ENCODE measurements at regions not wholly inside any gene's neighbourhood (a gene's known extent, or its start where the extent isn't known, plus 50 kb on each side); places are given as distances from the start of the nearest gene placed in this dataset.

DNA sequence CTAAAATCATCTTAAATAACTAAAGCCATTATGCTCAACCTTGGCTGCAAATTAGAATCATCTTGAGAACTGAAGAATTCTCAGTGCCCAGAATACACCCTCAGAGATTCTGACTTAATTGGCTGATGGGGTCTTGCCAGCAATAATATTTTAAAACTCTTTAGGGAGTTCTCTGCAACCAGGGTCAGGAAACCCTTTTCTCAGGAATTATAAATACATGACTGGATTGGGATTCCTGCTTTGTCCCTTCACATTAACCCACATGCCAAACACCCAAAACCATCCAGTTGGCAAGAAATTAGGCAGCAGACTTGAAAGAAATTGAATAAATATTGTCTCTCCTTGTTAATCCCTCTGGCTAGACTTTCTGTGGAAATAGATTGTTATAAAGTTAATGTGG is 482.3 kb upstream of the NECTIN3 start:
- in situ Hi-C loops (cut with MboI) (no loop called here), intact Hi-C loops (cut with micrococcal nuclease; ENCODE audit: unreplicated experiment) (no loop called here)
- Histone ChIP-seq H3K27ac (ENCODE audit: control insufficient read depth, insufficient read depth) (no peak overlapping the region), H2AFZ (ENCODE audit: control insufficient read depth, low read depth, low read length) (no peak overlapping the region), H3K79me2 (ENCODE audit: control insufficient read depth, insufficient read depth, low read length) (no peaks in the 10 kb centered on the region), H3K36me3 (ENCODE audit: control insufficient read depth in 2 of 2, insufficient read depth in 2 of 2, low read length in 1 of 2) (no peaks in the 10 kb centered on the region), H3K4me3 (no peak overlapping the region), H4K20me1 (ENCODE audit: control insufficient read depth, insufficient read depth) (no peaks in the 10 kb centered on the region), H3K27me3 (replicated peaks in 1 of 2; ENCODE audit: control insufficient read depth in 2 of 2, insufficient read depth in 2 of 2, low read length in 1 of 2) (no peaks in the 10 kb centered on the region), H3K4me2 (ENCODE audit: control insufficient read depth, insufficient read depth) (no peak overlapping the region), H3K9me3 (replicated peaks; ENCODE audit: control insufficient read depth, insufficient read depth, low read length) (no peaks in the 10 kb centered on the region), H3K4me1 (ENCODE audit: control insufficient read depth, insufficient read depth, low read length) (no peaks in the 10 kb centered on the region), H3K9ac (ENCODE audit: control insufficient read depth, insufficient read depth, low read length) (no peak overlapping the region)
- no TSS peak for BruUV-seq (replicated peaks)
- SMC1A ChIA-PET (ENCODE audit: uncharacterized antibody, unreplicated experiment): no interaction called here
- DNase-seq (ENCODE audit: low read depth, low spot score) (no peak), ATAC-seq (no peak), FAIRE-seq (no peak)
- TF ChIP-seq YY1 (IDR thresholded peaks at IDR 0.05; ENCODE audit: low read depth, low read length): no peak
- TF ChIP-seq ATF7 (IDR thresholded peaks at IDR 0.05; ENCODE audit: low read depth): no peak
- TF ChIP-seq, protein P1, sequence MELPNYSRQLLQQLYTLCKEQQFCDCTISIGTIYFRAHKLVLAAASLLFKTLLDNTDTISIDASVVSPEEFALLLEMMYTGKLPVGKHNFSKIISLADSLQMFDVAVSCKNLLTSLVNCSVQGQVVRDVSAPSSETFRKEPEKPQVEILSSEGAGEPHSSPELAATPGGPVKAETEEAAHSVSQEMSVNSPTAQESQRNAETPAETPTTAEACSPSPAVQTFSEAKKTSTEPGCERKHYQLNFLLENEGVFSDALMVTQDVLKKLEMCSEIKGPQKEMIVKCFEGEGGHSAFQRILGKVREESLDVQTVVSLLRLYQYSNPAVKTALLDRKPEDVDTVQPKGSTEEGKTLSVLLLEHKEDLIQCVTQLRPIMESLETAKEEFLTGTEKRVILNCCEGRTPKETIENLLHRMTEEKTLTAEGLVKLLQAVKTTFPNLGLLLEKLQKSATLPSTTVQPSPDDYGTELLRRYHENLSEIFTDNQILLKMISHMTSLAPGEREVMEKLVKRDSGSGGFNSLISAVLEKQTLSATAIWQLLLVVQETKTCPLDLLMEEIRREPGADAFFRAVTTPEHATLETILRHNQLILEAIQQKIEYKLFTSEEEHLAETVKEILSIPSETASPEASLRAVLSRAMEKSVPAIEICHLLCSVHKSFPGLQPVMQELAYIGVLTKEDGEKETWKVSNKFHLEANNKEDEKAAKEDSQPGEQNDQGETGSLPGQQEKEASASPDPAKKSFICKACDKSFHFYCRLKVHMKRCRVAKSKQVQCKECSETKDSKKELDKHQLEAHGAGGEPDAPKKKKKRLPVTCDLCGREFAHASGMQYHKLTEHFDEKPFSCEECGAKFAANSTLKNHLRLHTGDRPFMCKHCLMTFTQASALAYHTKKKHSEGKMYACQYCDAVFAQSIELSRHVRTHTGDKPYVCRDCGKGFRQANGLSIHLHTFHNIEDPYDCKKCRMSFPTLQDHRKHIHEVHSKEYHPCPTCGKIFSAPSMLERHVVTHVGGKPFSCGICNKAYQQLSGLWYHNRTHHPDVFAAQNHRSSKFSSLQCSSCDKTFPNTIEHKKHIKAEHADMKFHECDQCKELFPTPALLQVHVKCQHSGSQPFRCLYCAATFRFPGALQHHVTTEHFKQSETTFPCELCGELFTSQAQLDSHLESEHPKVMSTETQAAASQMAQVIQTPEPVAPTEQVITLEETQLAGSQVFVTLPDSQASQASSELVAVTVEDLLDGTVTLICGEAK (IDR thresholded peaks at IDR 0.05; ENCODE audit: borderline replicate concordance): no peak
- no peak for TF ChIP-seq RAD51 (IDR thresholded peaks at IDR 0.05)
- POLR2A ChIA-PET: interaction anchor here (0.6 kb wide), 1 partner anchor 92 kb away, joined by 4 read pairs; no protein-coding TSS in a partner anchor
- CTCF ChIA-PET: no interaction called here
- RAD21 ChIA-PET (ENCODE audit: unreplicated experiment): no interaction called here

DNA sequence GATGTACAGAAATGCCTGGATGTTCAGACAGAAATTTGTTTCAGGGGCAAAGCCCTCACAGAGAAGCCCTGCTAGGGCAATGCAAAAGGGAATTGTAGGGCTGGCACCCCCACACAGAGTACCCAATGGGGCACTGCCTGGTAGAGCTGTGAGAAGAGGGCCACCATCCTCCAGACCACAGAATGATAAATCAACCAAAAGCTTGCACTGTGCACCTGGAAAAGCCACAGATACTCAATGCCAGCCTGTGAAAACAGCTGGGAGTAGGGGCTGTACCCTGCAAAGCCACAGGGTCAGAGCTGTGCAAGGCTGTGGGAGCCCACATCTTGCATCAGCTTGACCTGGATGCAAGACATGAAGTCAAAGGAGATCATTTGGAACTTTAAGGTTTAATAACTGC is 477.9 kb upstream of the NECTIN3 start:
- Histone ChIP-seq H3K27ac (ENCODE audit: control insufficient read depth, insufficient read depth) (no peak overlapping the region), H3K79me2 (ENCODE audit: control insufficient read depth, insufficient read depth, low read length) (no peaks in the 10 kb centered on the region), H4K20me1 (ENCODE audit: control insufficient read depth, insufficient read depth) (no peaks in the 10 kb centered on the region), H3K4me2 (ENCODE audit: control insufficient read depth, insufficient read depth) (no peak overlapping the region), H3K9ac (ENCODE audit: control insufficient read depth, insufficient read depth, low read length) (no peak overlapping the region), H2AFZ (ENCODE audit: control insufficient read depth, low read depth, low read length) (no peak overlapping the region), H3K36me3 (ENCODE audit: control insufficient read depth in 2 of 2, insufficient read depth in 2 of 2, low read length in 1 of 2) (no peaks in the 10 kb centered on the region), H3K4me3 (no peak overlapping the region), H3K4me1 (ENCODE audit: control insufficient read depth, insufficient read depth, low read length) (no peaks in the 10 kb centered on the region), H3K27me3 (replicated peaks in 1 of 2; ENCODE audit: control insufficient read depth in 2 of 2, insufficient read depth in 2 of 2, low read length in 1 of 2) (no peaks in the 10 kb centered on the region), H3K9me3 (replicated peaks; ENCODE audit: control insufficient read depth, insufficient read depth, low read length) (no peaks in the 10 kb centered on the region)
- FAIRE-seq (no peak), ATAC-seq (no peak), DNase-seq (ENCODE audit: low read depth, low spot score) (no peak)
- BruUV-seq (replicated peaks): no TSS peak
- POLR2A ChIA-PET: no interaction called here
- RAD21 ChIA-PET (ENCODE audit: unreplicated experiment): no interaction called here
- intact Hi-C loops (cut with micrococcal nuclease; ENCODE audit: unreplicated experiment): no loop called here
- in situ Hi-C loops (cut with MboI): no loop called here
- CTCF ChIA-PET: no interaction called here
- SMC1A ChIA-PET (ENCODE audit: uncharacterized antibody, unreplicated experiment): no interaction called here
- TF ChIP-seq SMAD5 (IDR thresholded peaks at IDR 0.05; ENCODE audit: low read depth) (no peak), CBX3 (IDR thresholded peaks at IDR 0.05; ENCODE audit: borderline replicate concordance, low read depth) (no peak), ZNF384 (IDR thresholded peaks at IDR 0.05; ENCODE audit: borderline replicate concordance, low read depth, low read length) (no peak), SPI1 (IDR thresholded peaks at IDR 0.05; ENCODE audit: borderline replicate concordance, insufficient read depth, low read depth, low read length) (no peak), NR2C1 (IDR thresholded peaks at IDR 0.05) (no peak), EP300 (IDR thresholded peaks at IDR 0.05; ENCODE audit: borderline replicate concordance in 1 of 2, control insufficient read depth in 1 of 2, low read depth in 2 of 2, low read length in 2 of 2) (no peak), NBN (IDR thresholded peaks at IDR 0.05) (no peak), RCOR1 (conservative IDR thresholded peaks at IDR 0.05; ENCODE audit: low read depth, low read length) (no peak)
- TF ChIP-seq, protein P2, sequence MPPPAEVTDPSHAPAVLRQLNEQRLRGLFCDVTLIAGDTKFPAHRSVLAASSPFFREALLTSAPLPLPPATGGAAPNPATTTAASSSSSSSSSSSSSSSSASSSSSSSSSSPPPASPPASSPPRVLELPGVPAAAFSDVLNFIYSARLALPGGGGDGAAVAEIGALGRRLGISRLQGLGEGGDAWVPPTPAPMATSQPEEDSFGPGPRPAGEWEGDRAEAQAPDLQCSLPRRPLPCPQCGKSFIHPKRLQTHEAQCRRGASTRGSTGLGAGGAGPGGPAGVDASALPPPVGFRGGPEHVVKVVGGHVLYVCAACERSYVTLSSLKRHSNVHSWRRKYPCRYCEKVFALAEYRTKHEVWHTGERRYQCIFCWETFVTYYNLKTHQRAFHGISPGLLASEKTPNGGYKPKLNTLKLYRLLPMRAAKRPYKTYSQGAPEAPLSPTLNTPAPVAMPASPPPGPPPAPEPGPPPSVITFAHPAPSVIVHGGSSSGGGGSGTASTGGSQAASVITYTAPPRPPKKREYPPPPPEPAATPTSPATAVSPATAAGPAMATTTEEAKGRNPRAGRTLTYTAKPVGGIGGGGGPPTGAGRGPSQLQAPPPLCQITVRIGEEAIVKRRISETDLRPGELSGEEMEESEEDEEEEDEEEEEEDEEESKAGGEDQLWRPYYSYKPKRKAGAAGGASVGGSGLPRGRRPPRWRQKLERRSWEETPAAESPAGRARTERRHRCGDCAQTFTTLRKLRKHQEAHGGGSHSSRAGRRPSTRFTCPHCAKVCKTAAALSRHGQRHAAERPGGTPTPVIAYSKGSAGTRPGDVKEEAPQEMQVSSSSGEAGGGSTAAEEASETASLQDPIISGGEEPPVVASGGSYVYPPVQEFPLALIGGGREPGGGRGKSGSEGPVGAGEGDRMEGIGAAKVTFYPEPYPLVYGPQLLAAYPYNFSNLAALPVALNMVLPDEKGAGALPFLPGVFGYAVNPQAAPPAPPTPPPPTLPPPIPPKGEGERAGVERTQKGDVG (CRISPR knock-in tag; IDR thresholded peaks at IDR 0.05): no peak

All from GM12878 (cell line).